Stimulated activated CD4-positive, alpha-beta T cell treated with anti-CD3 and anti-CD28 coated beads, Interleukin-4, amount 100 ng/mL, for 48 hours (primary cell): ENCODE measurements at regions not wholly inside any gene's neighbourhood (a gene's known extent, or its start where the extent isn't known, plus 50 kb on each side); places are given as distances from the start of the nearest gene placed in this dataset.

Source experiments
- DNase-seq, 2 donors: peaks; one replicate each; pipeline ENCODE4 v3.0.0-alpha.2; 2020; ENCODE audit warnings: low read depth in 2 of 2

DNA sequence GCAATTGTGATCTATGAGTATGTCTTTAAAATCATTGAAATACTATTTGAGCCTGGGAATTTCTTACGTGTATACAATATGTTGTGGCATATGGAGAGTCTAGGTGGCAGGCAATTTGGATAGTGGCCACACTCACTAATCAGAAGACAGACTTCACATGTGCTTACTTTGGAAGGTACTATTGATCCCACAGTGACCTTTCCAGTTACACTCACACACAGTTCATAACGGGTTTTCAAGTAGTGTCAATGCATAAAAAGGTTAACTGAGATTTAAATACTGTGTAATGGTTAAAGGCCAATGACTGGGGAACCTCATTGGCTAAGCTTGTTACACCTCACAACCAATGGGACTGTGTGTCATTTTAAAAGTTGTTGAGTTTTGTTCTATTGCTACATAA, 783.2 kb downstream of the RPA4 start:
- DNase-seq, result no peak

DNA sequence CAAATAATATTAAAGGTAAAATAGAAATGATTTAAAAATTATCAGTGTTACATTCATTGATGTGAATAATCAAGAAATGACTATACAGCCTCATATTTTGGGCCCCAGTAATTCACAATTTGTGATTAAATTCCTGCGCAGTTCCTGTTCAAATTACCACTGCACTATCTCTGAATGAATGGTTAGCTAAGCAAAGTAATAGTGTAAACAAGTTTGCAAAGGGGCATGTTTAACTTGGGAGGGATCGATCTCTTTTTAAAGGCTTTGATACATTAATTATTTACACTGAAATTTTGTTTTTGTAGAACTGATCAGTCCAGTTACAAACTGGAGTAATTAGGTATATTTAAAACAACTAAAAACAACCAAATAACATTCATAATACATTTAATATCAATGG, 784.4 kb downstream of the RPA4 start:
- DNase-seq, result no peak

DNA sequence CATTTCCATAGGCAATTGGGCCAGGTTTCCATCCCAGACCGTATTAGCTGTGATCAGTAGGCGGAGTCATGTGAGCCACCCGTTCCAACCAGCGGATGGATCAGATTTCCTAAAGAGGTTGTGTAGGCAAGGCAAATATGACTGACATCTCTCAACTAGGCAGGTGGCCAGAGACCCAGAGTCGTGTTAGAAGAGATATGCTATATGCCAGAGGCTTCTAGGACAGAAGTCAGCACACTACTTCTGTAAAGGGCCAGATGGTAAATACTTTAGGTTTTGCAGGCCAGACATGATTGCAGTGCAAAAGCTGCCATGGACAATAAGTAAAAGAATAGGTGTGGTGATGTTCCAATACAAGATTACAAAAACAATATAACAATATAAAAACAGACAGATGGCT, 788.4 kb downstream of the RPA4 start:
- no peak for DNase-seq

DNA sequence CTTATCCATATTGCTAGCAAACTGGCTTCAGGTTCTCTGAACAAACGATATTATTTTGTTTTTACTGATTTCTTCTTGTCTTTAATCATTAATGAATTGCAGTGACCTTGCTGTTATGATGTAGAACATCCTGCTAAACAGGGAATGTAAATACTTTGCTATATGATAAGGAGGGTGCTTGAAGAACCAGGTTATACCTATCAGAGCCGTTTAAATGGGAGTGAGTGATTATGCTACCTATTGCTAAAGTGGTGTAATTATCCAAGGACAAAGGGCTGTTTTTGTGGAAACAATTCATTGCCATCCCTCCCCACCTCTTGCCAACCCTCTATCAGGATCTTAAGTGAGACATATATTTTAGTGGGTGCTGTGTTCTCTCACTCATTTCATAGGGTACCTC, 788.9 kb downstream of the RPA4 start:
- DNase-seq, result no peak

DNA sequence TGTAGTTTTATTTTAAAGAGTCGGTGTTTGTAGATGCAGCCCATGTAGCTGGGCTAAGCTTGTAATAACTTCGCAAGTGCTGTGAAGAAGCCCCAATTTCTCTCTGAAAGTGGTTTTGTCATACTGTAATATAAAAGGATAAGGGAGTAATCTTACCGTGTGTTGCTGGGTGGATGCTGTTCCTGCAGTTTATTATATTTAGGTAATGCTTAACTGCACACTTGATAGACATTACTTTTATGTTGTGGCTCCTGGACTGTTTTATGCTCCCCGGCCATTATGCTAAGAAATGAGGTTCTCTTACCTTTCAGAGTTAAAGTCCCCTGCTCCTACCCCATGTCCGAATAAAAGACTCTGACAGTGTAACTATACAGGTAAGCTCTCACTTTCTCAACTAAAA, 789.4 kb downstream of the RPA4 start:
- DNase-seq, result no peak

DNA sequence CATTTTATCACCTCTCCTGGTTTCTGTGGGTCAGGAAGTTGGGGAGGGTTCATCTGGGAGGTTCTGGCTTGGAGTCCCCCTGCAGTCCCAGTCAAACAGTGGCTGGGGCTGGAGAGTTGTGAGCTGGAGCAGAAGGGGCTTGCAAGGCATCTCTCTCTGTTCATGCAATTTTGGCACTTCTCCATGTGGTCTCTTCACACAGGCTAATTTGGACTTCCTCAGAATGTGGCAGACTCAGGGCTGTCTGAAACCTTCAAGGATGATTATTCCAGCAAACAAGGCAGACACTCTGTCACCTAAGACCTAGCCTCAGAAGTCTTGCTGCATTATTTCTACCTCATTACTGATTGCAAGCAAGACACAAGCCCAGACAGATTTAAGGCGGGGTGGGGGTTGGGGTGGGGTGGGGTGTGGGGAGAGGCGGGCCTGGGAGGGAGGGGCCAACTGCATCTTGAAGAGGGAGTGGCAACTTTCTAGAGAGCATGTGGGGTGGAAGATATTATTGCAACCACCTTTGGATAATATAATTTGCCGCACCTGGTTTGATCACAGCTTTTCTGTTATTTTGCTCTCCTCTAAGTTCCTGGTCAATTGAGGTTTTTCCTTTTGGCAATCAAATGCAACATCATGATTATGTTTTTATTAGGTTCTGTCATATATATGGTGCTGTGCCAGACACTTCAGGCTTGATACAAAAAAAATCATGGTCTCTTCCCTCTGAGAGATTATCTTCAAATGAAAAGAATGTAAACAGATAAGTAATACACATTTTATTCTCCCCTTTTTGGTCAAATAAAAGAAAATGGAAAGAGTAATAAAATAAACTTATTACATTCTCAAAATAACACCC, 799.5 kb downstream of the RPA4 start:
- no peak for DNase-seq

DNA sequence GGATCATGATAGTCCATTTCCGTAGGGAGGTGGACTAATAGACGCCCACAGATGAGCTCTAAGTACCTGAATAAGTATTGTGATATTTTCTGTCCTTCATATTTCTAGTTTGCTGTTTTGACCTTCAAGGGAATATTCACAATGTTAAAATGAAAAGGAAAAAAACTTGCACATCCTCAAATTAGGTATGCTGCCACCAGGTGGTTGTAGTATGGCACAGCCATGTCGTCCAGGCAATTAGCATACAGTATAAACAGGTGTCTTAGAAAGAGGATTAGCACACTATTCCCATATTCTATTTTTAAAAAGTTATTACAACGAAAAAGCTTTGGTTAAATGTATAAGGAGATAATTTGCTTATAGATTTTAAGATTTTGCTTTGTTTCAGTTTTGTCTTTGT, 802.0 kb downstream of the RPA4 start:
- no peak for DNase-seq

DNA sequence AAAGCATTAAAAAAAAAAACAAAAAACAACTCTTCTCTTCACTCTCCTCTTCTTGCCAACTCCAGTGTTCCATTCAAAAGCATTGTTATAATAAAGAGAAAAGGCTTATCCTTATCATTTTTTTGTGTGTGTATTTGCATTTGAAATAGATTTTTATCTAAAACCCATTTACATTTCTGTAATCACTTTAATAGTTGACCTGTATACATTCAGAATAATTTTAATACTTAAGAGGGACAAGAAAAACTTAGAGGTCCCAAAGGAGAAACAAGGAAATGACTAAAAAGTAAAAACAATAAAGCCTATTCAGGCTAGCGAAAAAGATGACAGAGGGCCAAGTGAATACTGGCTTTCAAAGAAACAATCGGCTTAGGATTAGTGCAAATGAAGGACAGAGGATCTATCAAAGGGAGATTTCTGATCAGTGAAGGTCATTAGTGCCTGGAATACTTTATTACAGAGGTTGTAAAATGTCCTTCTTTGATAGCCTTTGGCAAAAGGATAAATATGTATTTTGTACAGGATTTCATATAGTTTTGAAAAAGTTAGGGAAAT, 808.3 kb downstream of the RPA4 start:
- no peak for DNase-seq

DNA sequence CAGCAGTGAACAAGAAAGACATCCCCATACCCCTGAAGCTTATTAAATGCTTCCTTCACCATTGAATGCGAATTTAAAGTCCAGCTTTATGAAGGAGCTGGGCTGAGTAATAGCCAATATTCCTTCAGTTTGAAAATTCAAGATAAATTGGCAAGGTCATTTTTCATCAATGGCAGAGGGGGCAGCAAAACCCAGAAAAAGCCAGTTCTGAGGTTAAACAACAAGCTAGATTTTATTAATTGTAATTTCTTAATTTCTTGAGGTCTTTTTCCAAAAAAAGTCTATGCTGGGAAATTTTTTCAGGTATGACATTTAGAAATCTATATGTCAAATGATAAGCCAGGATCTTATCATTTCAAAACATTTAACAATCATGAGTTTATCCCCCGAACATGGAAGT, 808.9 kb downstream of the RPA4 start:
- DNase-seq, result no peak

DNA sequence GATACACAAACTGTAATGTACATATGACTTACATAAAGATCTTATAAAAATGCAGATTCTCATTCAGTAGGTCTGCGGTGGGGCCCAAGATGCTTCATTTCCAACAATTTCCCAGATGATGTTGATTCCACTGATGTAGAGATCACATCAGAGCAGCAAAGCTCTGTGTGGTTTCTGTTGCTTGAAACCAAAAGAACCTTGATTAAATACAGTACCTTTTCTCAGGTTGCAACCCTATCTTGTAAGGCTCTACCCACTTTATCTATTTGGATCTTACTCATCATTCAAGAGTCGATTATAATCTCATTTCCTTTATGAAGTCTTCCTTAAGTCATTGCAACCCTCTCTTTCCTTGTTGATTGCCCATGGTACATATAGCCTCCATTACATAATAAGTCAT, 816.8 kb downstream of the RPA4 start:
- DNase-seq, result no peak

DNA sequence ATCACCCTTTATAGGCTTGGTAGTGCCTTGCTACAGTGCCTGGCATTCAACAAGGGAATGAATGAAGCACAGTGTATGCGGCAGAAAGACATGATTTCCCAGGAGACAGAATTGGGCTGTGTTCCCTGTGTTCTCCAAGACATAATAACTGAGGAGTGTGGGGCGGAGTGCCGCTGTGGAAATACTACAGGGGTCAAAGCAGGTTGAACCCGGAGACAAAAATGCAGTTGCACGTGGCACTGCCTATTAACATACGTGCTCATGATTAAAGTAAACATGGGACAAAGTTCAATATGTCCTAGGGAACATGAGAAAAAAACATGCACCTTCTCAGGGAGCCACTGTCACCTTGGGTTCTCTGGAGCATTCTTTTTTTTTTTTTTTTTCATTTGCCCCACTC, 820.8 kb downstream of the RPA4 start:
- DNase-seq, result no peak

DNA sequence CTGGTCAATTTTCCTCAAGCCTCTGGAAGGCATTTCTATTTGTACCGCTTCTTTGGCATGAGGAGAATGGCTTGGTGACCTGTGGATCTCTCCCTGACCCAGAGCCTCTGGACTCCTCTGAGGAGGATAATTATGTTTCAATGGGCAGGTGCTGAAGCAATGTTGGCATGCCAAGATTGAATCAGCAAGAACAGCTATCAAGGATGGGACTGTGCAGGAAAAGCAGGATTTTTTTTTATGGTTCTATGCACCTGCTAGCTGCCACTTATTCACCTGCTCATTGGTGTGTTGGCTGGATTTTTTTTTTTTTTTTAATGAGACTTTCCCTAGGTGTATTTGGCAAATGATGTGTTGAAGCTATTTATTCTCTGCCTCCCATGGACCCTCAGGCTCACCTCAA, 821.2 kb downstream of the RPA4 start:
- DNase-seq, result no peak

DNA sequence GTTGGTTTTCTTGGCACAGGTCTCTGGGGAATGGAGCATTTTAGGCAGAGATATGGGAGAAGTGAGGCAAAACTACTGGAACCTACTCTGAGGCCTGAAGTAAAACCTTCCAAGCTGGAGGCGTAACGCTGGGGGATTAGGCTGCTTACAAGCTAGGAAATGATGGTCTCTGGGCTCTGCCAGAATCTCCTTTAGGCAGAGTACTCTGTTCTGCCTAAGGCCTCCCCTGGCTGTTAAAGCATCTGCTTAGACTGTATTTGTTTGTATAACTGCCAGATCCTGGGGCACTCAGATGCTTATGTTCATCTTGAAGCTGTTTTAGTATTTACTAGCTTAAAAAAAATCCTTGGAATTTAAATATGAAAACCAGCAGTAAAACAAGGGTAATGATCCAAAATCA, 822.2 kb downstream of the RPA4 start:
- DNase-seq, result no peak

DNA sequence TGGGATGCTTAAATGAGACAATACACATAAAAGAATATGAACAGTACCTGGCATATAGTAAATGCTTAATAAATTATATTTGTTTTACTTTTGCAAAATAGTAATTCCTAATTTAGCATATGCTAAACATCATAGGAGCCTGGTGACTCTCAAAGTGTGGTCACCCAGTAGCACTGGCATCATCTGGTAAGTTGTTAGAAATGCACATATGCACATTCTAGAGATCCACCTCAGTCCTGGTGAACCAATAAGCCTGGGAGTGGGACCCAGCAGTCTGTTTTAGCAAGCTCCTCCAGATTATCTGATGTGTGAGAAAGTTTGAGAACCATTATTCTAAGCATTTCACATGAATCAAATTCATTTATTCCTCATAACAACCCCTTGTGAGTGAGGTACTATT, 830.4 kb downstream of the RPA4 start:
- DNase-seq, result no peak

DNA sequence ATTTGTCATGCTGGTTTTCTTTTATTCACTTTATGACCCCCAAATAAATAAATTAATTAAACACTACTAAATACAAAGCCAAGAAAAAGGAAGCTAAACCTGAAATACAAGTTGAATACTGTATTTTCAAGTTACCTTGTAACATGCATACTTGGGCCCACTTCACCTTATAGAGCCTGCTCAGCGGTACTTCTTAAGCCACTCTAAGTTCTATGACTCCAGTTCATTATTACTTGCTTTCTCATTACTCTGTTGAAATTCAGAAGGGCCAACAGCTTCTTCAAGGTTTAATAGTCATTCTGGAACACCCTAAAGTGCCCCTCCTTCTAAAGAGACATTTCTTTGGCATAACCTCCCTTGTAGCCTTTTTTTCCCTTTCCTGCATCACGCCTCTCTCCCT, 844.5 kb downstream of the RPA4 start:
- DNase-seq, result no peak

DNA sequence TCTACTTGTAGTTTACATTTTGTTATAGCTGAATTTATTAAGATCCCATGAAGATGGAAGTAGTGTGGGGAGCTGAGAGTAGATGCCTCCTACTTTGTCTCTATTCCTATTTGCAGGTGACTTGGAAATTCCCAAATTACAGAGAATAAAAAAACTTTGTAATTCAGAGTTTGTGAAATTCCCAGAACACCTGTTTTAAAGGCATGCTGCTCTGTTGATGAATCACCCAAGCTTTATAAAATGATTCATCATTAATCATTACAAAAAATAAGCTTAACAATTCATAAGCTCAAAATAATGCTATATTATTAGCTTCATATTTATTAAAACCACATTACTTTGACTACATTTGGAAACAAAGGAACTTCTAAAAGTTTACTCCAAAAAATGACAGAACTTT, 856.3 kb downstream of the RPA4 start:
- DNase-seq, result no peak

DNA sequence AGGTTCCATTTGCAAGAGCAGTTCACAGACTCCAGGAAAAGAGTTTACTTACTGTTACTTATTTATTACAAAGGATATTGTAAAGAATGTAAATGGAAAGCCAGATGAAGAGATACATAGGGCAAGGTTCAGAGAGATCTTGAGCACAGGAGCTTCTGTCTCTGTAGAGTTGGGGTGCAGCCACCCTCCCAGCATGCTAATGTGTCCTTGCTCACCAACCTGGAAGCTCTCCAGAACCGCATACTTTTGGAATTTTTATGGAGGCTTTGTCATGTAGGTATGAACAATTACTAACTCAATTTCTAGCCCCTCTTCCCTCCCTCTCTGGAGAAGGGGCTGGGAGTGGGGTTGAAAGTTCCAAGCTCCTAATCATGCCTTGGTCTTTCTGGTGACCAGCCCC, 857.2 kb downstream of the RPA4 start:
- DNase-seq, result no peak

DNA sequence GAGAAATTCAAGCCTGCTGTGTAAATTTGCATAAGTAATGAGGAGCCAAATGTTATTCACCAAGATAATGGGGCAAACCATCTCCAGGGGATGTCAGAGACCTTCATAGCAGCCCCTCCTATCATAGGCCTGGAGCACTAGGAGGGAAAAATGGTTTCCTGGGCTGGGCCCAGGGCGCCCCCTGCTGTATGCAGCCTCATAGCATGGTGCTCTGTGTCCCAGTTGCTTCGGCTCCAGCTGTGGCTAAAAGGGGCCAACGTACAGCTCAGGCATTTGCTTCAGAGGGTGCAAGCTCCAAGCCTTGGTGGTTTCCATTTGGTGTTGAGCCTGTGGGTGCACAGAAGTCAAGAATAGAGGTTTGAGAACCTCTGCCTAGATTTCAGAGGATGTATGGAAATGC, 859.3 kb downstream of the RPA4 start:
- DNase-seq, result peak; percentile 3 to 5

DNA sequence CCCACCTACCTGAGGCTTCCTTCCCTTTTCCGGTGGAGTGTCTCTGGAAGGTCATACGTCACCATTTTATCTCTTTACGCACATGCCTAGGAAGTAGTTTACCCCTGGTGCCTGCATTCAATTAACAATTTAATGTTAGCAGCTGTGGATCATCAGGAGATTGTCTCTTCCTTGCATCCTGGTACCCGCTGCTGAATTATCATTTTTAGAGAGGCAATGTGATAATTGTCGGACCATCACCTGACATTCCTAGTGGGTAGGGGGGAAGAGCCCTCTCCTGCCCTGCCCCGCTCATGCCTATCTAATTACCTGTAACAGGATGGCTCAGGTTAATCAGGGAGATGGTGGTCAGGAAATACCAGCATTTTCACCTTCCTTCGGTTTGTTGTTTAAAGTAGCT, 863.6 kb downstream of the RPA4 start:
- DNase-seq, result no peak

DNA sequence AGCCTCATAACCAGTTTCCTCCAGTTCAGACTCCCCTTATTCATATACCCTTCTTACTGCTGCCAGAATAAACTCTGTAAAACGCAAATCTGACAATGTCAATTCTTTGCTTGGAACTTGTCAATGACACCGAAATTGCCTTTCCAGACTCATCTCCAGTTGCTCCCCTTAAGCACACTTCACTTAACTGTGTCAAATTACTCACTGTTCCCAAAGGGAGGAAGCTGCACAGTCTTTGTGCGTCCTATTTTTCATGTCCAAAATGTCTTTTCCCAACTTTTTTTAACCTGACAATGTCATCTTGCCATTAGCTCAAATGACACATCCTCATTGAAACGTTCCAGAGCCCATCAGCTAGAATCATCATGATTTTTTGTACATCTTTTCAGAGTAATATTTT, 867.3 kb downstream of the RPA4 start:
- DNase-seq, result no peak

DNA sequence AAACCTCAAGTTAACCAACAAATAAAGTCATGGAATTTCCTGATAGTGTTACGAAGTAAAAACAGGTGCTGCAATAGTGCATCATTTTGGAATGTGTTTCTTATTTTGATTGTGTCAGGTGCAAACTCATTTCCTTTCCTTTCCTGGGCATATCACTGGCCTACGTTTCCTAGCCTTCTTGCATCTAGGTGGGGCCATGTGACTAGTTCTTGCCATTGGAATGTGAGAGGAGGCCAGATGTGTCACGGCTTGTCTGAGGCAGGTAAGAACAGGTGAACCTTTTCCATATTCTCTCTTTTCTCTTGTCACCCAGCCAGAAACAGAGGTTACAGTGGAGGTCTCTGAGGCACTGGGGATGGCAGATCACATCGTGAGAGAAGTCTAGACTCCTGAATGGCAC, 868.0 kb downstream of the RPA4 start:
- no peak for DNase-seq

DNA sequence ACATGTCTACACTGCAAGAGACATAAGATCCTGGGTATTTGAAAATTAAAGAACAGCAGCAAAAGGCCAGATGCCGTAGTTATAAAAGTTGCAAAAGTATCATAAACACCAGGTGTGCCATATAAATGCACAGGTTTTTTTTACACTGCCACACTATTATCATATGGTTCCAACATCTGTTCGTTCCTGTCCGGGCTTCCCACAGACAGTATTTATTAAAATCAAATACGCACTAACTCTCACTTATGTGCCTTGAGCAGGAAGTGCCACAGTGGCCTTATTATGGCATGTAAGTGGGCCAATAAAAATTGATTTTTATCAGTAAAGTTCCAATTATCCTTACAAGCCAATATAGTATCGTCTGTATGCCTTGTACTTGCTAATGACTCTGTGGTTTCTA, 873.2 kb downstream of the RPA4 start:
- DNase-seq, result no peak

DNA sequence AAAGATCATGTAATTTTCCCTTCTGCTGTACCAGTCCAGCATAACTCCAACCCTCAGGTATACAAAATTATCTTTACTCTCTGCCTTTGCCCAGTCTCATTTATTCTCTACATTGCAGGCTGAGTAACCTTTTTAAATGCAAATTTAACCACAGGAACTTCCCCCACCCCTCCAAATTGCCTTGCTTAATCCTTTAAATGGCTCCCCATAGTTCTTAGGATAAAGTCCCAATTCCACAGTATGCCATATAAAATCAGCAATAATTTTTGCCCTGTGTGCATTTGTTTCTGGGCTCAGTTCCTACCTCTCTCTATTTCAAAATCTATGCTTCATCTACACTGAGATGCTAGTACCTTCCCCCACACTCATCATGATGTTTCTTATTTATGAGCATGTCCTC, 879.7 kb downstream of the RPA4 start:
- DNase-seq, result no peak

DNA sequence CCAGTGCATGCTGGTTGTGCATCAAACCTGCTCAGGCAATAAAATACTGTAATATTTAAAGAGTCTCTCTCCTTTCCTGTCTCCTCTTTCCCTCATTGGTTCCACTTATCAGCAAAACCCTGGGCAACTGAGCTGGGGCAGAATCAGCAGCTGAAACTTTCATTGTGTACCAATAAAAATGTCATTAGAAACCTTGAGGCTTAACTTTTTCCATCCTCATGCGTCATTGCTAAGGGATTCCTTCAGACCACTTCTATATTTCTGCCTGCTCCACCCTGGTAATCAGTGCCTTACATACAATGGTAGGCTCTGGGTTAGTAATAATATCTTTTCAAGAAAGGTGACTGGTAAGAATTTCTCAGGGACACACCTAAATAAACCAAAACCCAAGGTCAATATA, 880.3 kb downstream of the RPA4 start:
- no peak for DNase-seq
